ENCODE measurements at regions not wholly inside any gene's neighbourhood (a gene's known extent, or its start where the extent isn't known, plus 50 kb on each side); places are given as distances from the start of the nearest gene placed in this dataset.

- no peak for TF ChIP-seq CTCF (IDR thresholded peaks at IDR 0.05)
- TF ChIP-seq POLR2A (IDR thresholded peaks at IDR 0.05) = no peak
Measured at GRCh38 chr14:45406942-45407341, 153.9 kb upstream of the MIS18BP1 start.
